KMS-11 (cell line): ENCODE measurements at regions not wholly inside any gene's neighbourhood (a gene's known extent, or its start where the extent isn't known, plus 50 kb on each side); places are given as distances from the start of the nearest gene placed in this dataset.

Experiments used
- H2AFZ ChIP-seq: fragments of 200-600 bp; sonication (generic); 2 replicates; pipeline ENCODE4 v1.6.1; 2016; ENCODE audit warnings: antibody characterized with exemption, mixed run types, low read depth
- H3K27ac ChIP-seq: fragments of 200-600 bp; sonication (generic); 2 replicates; pipeline ENCODE4 v1.6.1; 2016; ENCODE audit warnings: mild to moderate bottlenecking, mixed run types
- H3K27me3 ChIP-seq: fragments of 200-600 bp; sonication (generic); 2 replicates; pipeline ENCODE4 v1.6.1; 2017; ENCODE audit warnings: mild to moderate bottlenecking, low read depth, mixed run types, moderate library complexity; ENCODE audit not compliant: insufficient read depth
- H3K36me3 ChIP-seq: fragments of 200-600 bp; sonication (generic); 2 replicates; pipeline ENCODE4 v1.6.1; 2017; ENCODE audit warnings: mild to moderate bottlenecking, mixed run types; ENCODE audit not compliant: insufficient read depth
- H3K4me1 ChIP-seq: fragments of 200-600 bp; sonication (generic); 2 replicates; pipeline ENCODE4 v1.6.1; 2016; ENCODE audit warnings: mild to moderate bottlenecking, low read depth, mixed run types; ENCODE audit not compliant: poor library complexity, severe bottlenecking
- H3K4me2 ChIP-seq: fragments of 200-600 bp; sonication (generic); 2 replicates; pipeline ENCODE4 v1.7.0; 2016; ENCODE audit warnings: mild to moderate bottlenecking, mixed run types
- H3K4me3 ChIP-seq: fragments of 200-600 bp; sonication (generic); IDR thresholded peaks from 2 replicates; pipeline ENCODE4 v1.6.1; 2017; ENCODE audit warnings: low read depth, low read length, mixed read lengths; ENCODE audit not compliant: insufficient read depth
- H3K79me2 ChIP-seq: fragments of 200-600 bp; sonication (generic); 2 replicates; pipeline ENCODE4 v1.6.1; 2016; ENCODE audit warnings: low read depth, mixed run types; ENCODE audit not compliant: insufficient read depth
- H3K9ac ChIP-seq: fragments of 200-600 bp; sonication (generic); 2 replicates; pipeline ENCODE4 v1.6.1; 2016; ENCODE audit warnings: mild to moderate bottlenecking, mixed run types
- H4K20me1 ChIP-seq: fragments of 200-600 bp; sonication (generic); 2 replicates; pipeline ENCODE4 v1.6.1; 2016; ENCODE audit warnings: mild to moderate bottlenecking, mixed run types; ENCODE audit not compliant: insufficient read depth
- TF ChIP-seq, protein P1 (sequence below): fragments of 200-600 bp; sonication (generic); conservative IDR thresholded peaks from 2 replicates; pipeline ENCODE4 v1.6.1; 2017; ENCODE audit warnings: low read depth, mild to moderate bottlenecking, antibody characterized with exemption, low read length, moderate library complexity, mixed read lengths

DNA sequence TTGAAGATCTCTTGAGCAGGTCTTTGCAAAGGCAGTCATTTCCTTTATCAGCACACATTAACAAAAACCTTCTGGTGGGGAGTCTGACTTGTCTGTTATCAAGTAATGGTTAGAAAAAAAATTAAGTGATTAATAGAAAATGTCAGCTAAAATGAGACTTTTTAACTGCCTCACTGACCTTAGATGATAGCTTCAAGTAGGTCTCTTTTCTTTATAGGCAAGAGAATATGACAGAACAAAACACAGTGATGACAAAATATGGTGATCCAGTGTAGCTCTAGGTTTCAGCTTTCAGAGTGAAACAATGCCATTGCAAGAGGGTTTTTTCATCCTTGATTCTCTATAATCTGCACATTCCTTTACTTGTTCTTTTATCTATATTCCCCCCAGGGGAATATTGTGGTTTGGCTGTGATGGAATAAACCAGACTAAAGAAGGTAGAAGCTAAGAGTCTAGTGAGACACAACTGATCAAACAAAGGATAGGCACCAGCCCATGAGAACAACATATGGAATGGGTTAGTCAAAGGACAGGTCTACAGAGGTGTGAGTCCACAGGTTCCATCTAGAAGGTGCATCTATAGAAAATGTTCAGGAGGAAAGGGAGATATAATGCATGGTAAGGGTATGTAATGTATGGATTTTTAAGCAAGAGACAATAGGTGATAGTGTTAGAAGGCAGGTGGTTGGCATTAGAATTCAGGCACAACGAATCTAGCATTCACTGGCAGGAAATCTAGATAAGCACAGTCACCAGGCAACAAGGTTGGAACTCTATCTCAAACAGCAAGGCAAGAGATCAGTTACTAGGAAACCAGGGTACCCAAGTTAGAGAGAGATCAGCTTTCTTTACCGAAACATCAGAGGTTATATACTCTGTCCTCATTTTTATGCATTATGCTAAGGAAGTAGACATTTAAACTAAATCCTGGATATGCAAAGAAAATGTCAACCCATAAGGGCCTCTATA, 228.9 kb upstream of the SMLR1 start:
- no peak overlapping the region for H3K27ac ChIP-seq
- no peak overlapping the region for H2AFZ ChIP-seq
- H3K9ac ChIP-seq: no peak overlapping the region
- H3K36me3 ChIP-seq: no peaks in the 10 kb centered on the region
- H3K79me2 ChIP-seq: no peaks in the 10 kb centered on the region
- H3K27me3 ChIP-seq: no peaks in the 10 kb centered on the region
- no peak overlapping the region for H3K4me2 ChIP-seq
- no peak overlapping the region for H3K4me3 ChIP-seq
- no peaks in the 10 kb centered on the region for H3K4me1 ChIP-seq
- H4K20me1 ChIP-seq: no peaks in the 10 kb centered on the region
- TF ChIP-seq, protein P1, sequence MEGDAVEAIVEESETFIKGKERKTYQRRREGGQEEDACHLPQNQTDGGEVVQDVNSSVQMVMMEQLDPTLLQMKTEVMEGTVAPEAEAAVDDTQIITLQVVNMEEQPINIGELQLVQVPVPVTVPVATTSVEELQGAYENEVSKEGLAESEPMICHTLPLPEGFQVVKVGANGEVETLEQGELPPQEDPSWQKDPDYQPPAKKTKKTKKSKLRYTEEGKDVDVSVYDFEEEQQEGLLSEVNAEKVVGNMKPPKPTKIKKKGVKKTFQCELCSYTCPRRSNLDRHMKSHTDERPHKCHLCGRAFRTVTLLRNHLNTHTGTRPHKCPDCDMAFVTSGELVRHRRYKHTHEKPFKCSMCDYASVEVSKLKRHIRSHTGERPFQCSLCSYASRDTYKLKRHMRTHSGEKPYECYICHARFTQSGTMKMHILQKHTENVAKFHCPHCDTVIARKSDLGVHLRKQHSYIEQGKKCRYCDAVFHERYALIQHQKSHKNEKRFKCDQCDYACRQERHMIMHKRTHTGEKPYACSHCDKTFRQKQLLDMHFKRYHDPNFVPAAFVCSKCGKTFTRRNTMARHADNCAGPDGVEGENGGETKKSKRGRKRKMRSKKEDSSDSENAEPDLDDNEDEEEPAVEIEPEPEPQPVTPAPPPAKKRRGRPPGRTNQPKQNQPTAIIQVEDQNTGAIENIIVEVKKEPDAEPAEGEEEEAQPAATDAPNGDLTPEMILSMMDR: no peak

DNA sequence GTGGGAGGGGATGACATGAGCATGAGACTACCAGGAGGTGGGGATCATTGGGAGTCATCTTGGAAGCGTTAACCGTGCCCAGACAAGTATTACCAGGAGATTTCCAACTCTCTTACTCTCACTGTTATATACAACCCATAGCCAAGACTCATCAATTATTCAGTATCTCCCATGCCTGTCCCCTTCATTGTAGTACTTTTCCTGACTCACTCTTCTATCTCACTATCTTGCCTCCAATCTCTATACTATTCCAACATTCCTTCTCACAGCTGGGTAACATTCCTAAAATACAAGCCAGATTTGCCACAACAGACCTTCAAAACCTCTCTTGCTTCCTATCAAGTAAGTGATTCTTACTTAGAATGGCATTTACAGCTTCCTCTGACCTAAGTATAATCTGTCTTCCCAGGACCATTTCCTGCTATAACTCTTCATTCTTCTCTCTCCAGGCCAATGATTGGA, 226.3 kb upstream of the SMLR1 start:
- no peak overlapping the region for H3K4me2 ChIP-seq
- H3K36me3 ChIP-seq: no peaks in the 10 kb centered on the region
- TF ChIP-seq, protein P1: no peak
- no peaks in the 10 kb centered on the region for H4K20me1 ChIP-seq
- H3K4me1 ChIP-seq: no peaks in the 10 kb centered on the region
- H2AFZ ChIP-seq: no peak overlapping the region
- no peak overlapping the region for H3K4me3 ChIP-seq
- no peak overlapping the region for H3K27ac ChIP-seq
- no peaks in the 10 kb centered on the region for H3K27me3 ChIP-seq
- no peak overlapping the region for H3K9ac ChIP-seq
- H3K79me2 ChIP-seq: no peaks in the 10 kb centered on the region

- Histone ChIP-seq H4K20me1 (no peaks in the 10 kb centered on the region), H3K36me3 (no peaks in the 10 kb centered on the region), H2AFZ (no peak overlapping the region), H3K4me2 (no peak overlapping the region), H3K4me3 (no peak overlapping the region), H3K79me2 (no peaks in the 10 kb centered on the region), H3K4me1 (no peaks in the 10 kb centered on the region), H3K27ac (no peak overlapping the region), H3K27me3 (no peaks in the 10 kb centered on the region), H3K9ac (no peak overlapping the region)
- TF ChIP-seq, protein P1: no peak
These were observed 224.9 kb upstream of the SMLR1 start for GRCh38 chr6:130602151-130602770.

DNA sequence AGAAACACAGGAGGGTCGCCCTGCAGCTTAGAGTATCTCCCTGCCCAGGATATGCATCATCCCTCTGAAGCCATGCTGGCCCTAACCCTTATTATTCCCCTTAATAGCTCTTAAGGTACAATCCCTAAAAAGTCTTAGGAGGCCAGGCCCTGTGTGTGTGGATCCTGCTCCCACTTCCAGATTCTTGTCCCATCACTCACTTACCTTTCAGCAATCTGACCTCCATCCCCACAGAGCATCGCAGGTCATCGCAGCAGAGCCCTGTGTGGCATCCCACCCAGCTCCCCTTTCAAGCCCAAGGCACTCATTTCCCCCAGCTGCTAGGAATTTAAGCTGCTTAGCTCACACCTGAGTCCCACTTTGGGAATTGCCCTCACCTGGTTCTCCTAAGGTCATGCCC, 223.8 kb upstream of the SMLR1 start:
- Histone ChIP-seq H3K9ac (no peak overlapping the region), H3K4me3 (no peak overlapping the region), H2AFZ (no peak overlapping the region)

More for the DNA sequence above, 223.8 kb upstream of the SMLR1 start:
- no peaks in the 10 kb centered on the region for H3K36me3 ChIP-seq
- no peaks in the 10 kb centered on the region for H4K20me1 ChIP-seq
- H3K79me2 ChIP-seq: no peaks in the 10 kb centered on the region
- H3K27me3 ChIP-seq: no peaks in the 10 kb centered on the region
- no peaks in the 10 kb centered on the region for H3K4me1 ChIP-seq
- H3K4me2 ChIP-seq: no peak overlapping the region
- TF ChIP-seq, protein P1: no peak
- no peak overlapping the region for H3K27ac ChIP-seq
